Lower leg skin (tissue), 4 donors: ENCODE measurements at regions not wholly inside any gene's neighbourhood (a gene's known extent, or its start where the extent isn't known, plus 50 kb on each side); places are given as distances from the start of the nearest gene placed in this dataset.

Source experiments
- DNase-seq, 2 donors: peaks; one replicate each; pipeline ENCODE4 v3.0.0-alpha.2; 2019; ENCODE audit warnings: low spot score in 2 of 2
- H3K4me3 ChIP-seq: fragments of 200-600 bp; sonication (generic); 2 replicates; pipeline ENCODE4 v1.5.1; 2017; ENCODE audit warnings: mild to moderate bottlenecking, low read depth; ENCODE audit not compliant: poor library complexity, severe bottlenecking
- POLR2A ChIP-seq, 2 donors: fragments of 450-650 bp; IDR thresholded peaks; one replicate each; pipeline ENCODE4 v1.6.1; 2016 to 2017; ENCODE audit warnings: antibody characterized with exemption in 2 of 2, mild to moderate bottlenecking in 1 of 2, moderate library complexity in 1 of 2
- WGBS, 2 donors: methylation state at CpG; one replicate each; pipeline ENCODE4 v1.1.5; 2018; 5-methylcytosine and 5-hydroxymethylcytosine counted together
- intact Hi-C: fragments of 100-400 bp; cut with DNase I; formaldehyde crosslinking; loops from one replicate; pipeline ENCODE4 v1.15.0; 2023; ENCODE audit warnings: low total_unique reads
- TF ChIP-seq, protein P1 (sequence below), 3 donors: fragments of 450-650 bp; IDR thresholded peaks; one replicate each; pipeline ENCODE4 v1.5.1; 2016; ENCODE audit warnings: antibody characterized with exemption in 3 of 3, mild to moderate bottlenecking in 3 of 3, moderate library complexity in 2 of 3

DNA sequence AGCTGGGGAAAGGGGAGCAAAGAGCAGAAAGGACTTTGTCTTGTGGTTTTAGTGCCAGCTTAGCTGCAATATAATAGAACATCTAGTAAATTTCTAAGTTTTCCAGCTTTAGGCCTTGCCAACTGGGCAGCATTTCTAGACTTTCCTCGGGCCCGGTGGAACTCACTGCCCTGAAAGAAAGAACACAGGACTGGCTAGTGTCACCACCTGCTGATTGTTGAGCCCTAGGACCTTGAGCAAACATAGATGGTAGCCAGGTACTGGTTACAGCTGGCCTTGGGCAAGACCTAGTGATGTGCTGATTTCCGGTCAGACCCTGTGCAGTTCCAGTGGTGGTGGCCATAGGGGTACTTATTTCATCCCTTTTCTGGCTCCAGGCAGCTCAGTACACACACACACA is 753.2 kb upstream of the B3GALT2 start:
- H3K4me3 ChIP-seq, result no peak overlapping the region
- intact Hi-C loops, result no loop called here
- TF ChIP-seq, protein P1, sequence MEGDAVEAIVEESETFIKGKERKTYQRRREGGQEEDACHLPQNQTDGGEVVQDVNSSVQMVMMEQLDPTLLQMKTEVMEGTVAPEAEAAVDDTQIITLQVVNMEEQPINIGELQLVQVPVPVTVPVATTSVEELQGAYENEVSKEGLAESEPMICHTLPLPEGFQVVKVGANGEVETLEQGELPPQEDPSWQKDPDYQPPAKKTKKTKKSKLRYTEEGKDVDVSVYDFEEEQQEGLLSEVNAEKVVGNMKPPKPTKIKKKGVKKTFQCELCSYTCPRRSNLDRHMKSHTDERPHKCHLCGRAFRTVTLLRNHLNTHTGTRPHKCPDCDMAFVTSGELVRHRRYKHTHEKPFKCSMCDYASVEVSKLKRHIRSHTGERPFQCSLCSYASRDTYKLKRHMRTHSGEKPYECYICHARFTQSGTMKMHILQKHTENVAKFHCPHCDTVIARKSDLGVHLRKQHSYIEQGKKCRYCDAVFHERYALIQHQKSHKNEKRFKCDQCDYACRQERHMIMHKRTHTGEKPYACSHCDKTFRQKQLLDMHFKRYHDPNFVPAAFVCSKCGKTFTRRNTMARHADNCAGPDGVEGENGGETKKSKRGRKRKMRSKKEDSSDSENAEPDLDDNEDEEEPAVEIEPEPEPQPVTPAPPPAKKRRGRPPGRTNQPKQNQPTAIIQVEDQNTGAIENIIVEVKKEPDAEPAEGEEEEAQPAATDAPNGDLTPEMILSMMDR (IDR thresholded peaks at IDR 0.05), result no peak
- no peak for TF ChIP-seq POLR2A (IDR thresholded peaks at IDR 0.05)
- no peak for DNase-seq
- 91 to 93% methylated on average over 3 of the region's 3 CpGs for WGBS, 2 donors

DNA sequence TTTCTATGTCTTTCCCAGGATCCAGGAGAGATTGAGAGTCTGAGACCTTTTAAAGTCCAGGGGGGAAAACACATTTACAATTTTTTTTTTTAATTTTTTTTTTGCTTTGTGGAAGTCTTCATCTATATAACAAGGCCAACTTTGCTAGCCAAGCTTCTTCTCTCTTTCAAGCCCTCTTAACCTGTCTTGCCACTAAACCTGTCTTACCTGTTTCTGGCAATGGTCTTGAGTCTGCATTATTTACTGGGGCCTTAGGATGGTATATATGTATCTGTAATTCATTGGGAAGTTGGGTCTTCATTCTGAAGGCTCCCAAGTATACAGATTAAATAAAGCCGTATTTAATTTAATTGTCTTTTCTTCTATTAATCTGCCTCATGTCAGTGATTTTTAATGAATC is 750.9 kb upstream of the B3GALT2 start:
- WGBS, 2 donors, result 98 to 100% methylated on average over 1 of the region's 1 CpG
- no peak for DNase-seq
- TF ChIP-seq POLR2A (IDR thresholded peaks at IDR 0.05), result no peak
- TF ChIP-seq, protein P1 (IDR thresholded peaks at IDR 0.05), result no peak

DNA sequence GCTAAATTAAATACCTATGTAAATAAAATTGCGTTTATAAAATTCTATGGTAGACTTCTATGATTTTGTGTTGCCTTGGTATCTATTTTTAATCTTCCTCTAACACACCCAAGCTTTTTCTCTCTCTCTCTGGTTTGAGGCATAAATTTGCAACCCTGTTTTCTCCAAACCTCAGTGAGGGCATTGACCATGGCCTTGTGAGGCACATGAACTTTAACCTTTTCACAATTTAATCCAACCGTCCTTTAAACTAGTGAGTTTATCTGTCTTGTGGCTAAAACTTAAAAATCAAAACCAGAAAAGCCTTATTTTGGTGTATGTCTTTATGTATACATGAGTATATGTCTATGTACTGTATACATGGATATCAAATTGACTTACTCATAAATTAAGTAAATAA is 746.6 kb upstream of the B3GALT2 start:
- DNase-seq, result no peak
- WGBS, 2 donors, result 80 to 84% methylated on average over 2 of the region's 2 CpGs
- TF ChIP-seq POLR2A (IDR thresholded peaks at IDR 0.05), result no peak
- TF ChIP-seq, protein P1 (IDR thresholded peaks at IDR 0.05), result no peak
- intact Hi-C loops, result loop anchor here (5.0 kb wide), 1 partner anchor 416 kb away; no protein-coding TSS in a partner anchor
- H3K4me3 ChIP-seq, result no peak overlapping the region

More for the DNA sequence above, 750.9 kb upstream of the B3GALT2 start:
- intact Hi-C loops, result no loop called here
- H3K4me3 ChIP-seq, result no peak overlapping the region

DNA sequence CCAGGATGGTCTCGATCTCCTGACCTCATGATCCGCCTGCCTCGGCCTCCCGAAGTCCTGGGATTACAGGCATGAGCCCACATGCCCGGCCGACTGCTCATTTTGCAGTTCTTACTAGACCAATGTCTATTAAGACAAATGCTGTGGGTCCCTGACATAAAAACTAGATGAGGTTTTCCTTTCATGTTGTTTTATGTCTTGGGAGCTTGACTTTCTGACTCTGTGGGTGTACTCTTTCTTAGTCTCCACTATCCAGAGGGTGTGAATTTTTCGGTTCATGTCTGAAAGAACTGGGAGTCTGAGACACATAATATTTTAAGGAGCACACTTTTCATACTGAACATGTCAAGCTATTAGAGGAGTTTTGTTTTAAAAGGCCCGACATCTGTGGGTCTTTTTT is 744.9 kb upstream of the B3GALT2 start:
- DNase-seq, result no peak
- H3K4me3 ChIP-seq, result no peak overlapping the region
- TF ChIP-seq, protein P1 (IDR thresholded peaks at IDR 0.05), result no peak
- no peak for TF ChIP-seq POLR2A (IDR thresholded peaks at IDR 0.05)
- WGBS, 2 donors, result 90 to 95% methylated on average over 8 of the region's 8 CpGs
- intact Hi-C loops, result loop anchor here (5.0 kb wide), 1 partner anchor 414 kb away; no protein-coding TSS in a partner anchor

DNA sequence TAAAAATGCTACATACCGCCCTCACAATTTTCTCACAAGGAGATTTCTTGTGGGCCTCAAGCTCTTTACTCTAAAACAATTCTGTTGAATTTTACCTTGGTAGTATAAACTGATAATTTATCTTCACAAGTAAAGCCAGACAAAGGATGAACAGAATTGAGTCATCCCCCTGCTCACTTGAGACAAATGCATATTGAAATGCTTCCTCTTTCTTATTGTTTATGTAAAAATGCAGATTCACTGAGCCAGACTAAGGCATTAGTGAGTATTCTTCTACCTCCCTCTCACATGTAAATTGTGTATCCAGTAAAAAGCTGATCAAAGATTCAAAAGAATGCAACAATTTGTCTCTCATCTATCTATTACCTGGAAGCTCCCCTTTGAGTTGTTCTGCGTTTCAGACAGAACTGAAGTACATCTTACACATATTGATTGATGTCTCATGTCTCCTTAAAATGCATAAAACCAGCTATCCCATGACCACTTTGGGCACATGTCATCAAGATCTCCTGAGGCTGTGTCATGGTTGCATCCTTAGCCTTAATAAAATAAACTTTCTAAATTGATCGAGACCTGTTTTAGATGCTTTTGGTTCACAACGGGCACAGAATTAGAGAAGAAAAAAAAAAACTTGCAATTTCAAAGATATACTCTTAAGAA is 743.1 kb upstream of the B3GALT2 start:
- H3K4me3 ChIP-seq, result no peak overlapping the region
- intact Hi-C loops, result loop anchor here (5.0 kb wide), 1 partner anchor 412 kb away; no protein-coding TSS in a partner anchor
- 86 to 89% methylated on average over 4 of the region's 4 CpGs for WGBS, 2 donors
- TF ChIP-seq, protein P1 (IDR thresholded peaks at IDR 0.05), result no peak
- TF ChIP-seq POLR2A (IDR thresholded peaks at IDR 0.05), result no peak
- DNase-seq, result no peak

DNA sequence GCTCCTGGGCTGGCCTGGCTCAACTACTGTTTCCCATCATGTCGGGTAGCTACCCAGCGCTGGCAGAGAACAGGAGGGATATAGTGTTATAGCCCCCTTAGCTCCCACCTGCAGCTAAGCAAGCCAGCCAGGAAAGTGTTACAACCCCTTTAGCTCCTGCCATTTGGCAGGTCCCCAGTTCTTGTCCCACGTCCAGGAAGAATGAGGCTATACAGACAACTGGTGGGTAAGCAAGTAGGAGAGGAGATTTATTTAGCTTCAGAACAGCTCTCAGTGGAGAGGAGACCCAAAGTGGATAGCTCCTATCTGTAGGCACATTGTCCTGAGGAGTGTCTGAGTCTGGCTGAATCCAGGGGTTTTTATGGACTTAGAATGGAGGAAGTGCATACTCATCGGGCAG is 741.1 kb upstream of the B3GALT2 start:
- H3K4me3 ChIP-seq, result no peak overlapping the region
- 62 to 64% methylated on average over 4 of the region's 4 CpGs for WGBS, 2 donors
- TF ChIP-seq, protein P1 (IDR thresholded peaks at IDR 0.05), result no peak
- TF ChIP-seq POLR2A (IDR thresholded peaks at IDR 0.05), result no peak
- intact Hi-C loops, result no loop called here
- DNase-seq, result no peak
